ENCODE measurements at regions not wholly inside any gene's neighbourhood (a gene's known extent, or its start where the extent isn't known, plus 50 kb on each side); places are given as distances from the start of the nearest gene placed in this dataset.
A peak's percentile ranks its signal among the peaks of the same experiment; 100 is the strongest.

DNA sequence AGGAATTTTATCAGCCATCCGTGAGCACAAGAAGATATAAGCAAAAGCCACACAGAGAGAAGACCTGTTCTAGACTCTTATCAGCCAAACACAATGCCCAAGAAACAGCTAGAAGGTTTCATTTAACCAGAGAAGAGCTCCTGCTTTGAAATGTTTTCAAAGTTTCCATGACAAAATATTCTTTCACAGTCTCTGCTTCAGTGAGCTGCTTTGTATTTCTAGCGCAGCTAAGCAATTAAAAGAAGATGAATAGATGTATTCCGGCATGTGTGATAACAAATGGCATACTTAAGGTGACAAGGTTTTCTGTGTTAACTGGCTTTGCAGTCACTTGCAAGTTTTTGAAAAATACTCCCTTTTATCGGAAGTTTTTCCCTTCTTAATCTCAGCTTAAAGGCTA lies 78.9 kb upstream of the NXPH1 start:
- H4K12ac ChIP-seq (ENCODE audit: low read depth, low read length) = no peak overlapping the region
- no peak overlapping the region for H3K23ac ChIP-seq (ENCODE audit: low read length)
- H3K4me3 ChIP-seq (ENCODE audit: low read depth, low read length) = no peak overlapping the region
- no peak overlapping the region for H2BK12ac ChIP-seq (ENCODE audit: low read length)
- WGBS (ENCODE audit: extremely low coverage, insufficient coverage, insufficient read length) = no CpG with 5 or more reads among the region's 4 CpGs
- H4K8ac ChIP-seq (ENCODE audit: low read depth, low read length) = no peak overlapping the region
- H3K4ac ChIP-seq (ENCODE audit: low read depth, low read length) = no peak overlapping the region
- no peaks in the 10 kb centered on the region for H3K27me3 ChIP-seq (ENCODE audit: insufficient read depth, low read length)
- H3K79me2 ChIP-seq (ENCODE audit: control insufficient read depth, insufficient read depth, low read length, poor library complexity) = no peaks in the 10 kb centered on the region
- H3K27ac ChIP-seq (ENCODE audit: low read depth, low read length) = no peak overlapping the region
- H3K9ac ChIP-seq (ENCODE audit: low read length) = no peak overlapping the region
- DNase-seq = no peak
- H3K18ac ChIP-seq (ENCODE audit: low read length) = no peak overlapping the region
- H2AK5ac ChIP-seq (ENCODE audit: low read length) = no peak overlapping the region
- no peak overlapping the region for H3K4me2 ChIP-seq (ENCODE audit: low read length)
- no peaks in the 10 kb centered on the region for H3K36me3 ChIP-seq (ENCODE audit: control insufficient read depth in 1 of 2, insufficient read depth in 2 of 2, low read length in 2 of 2)
- no peak overlapping the region for H2AFZ ChIP-seq (ENCODE audit: insufficient read depth, low read length, poor library complexity)
- H2BK120ac ChIP-seq (ENCODE audit: insufficient read depth, low read length, poor library complexity) = no peak overlapping the region
- no peaks in the 10 kb centered on the region for H3K79me1 ChIP-seq (ENCODE audit: low read length)
- no peaks in the 10 kb centered on the region for H3K9me3 ChIP-seq (ENCODE audit: insufficient read depth, low read depth, low read length)
- no peak overlapping the region for H4K91ac ChIP-seq (ENCODE audit: low read depth, low read length)
- H2BK5ac ChIP-seq (ENCODE audit: low read depth, low read length, poor library complexity) = no peak overlapping the region
- no peak overlapping the region for H3K14ac ChIP-seq (ENCODE audit: low read length)
- H3K4me1 ChIP-seq (ENCODE audit: control insufficient read depth in 1 of 2, insufficient read depth in 2 of 2, low read length in 2 of 2) = no peaks in the 10 kb centered on the region

DNA sequence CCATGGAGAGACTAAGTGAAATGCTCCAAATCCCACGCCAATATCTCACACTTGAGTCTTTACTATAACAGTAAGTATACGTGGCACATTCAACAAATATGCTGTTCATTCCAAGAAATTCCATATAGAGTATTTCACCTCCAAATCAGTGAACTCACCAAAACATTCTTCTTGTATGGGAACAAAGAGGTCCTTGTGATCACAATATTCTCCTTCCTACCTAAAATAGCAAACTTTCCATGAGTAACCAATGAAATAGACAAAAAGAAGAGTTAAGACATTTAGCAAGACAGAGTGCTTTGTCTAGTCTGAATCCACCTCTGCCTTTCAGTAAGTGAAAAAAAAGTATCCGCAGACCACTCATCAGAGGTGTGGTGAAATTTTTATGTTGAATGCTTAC lies 77.3 kb upstream of the NXPH1 start:
- Histone ChIP-seq H3K79me2 (ENCODE audit: control insufficient read depth, insufficient read depth, low read length, poor library complexity) (no peaks in the 10 kb centered on the region), H2BK12ac (ENCODE audit: low read length) (no peak overlapping the region), H2AK5ac (ENCODE audit: low read length) (no peak overlapping the region), H3K27ac (ENCODE audit: low read depth, low read length) (no peak overlapping the region), H3K4me1 (ENCODE audit: control insufficient read depth in 1 of 2, insufficient read depth in 2 of 2, low read length in 2 of 2) (no peaks in the 10 kb centered on the region), H3K9ac (ENCODE audit: low read length) (no peak overlapping the region), H2AFZ (ENCODE audit: insufficient read depth, low read length, poor library complexity) (no peak overlapping the region), H3K4me2 (ENCODE audit: low read length) (no peak overlapping the region), H2BK120ac (ENCODE audit: insufficient read depth, low read length, poor library complexity) (no peak overlapping the region), H3K27me3 (ENCODE audit: insufficient read depth, low read length) (no peaks in the 10 kb centered on the region), H3K4me3 (ENCODE audit: low read depth, low read length) (no peak overlapping the region), H4K91ac (ENCODE audit: low read depth, low read length) (no peak overlapping the region), H4K12ac (ENCODE audit: low read depth, low read length) (no peak overlapping the region), H3K36me3 (ENCODE audit: control insufficient read depth in 1 of 2, insufficient read depth in 2 of 2, low read length in 2 of 2) (no peaks in the 10 kb centered on the region), H3K23ac (ENCODE audit: low read length) (no peak overlapping the region), H3K14ac (ENCODE audit: low read length) (no peak overlapping the region), H3K9me3 (ENCODE audit: insufficient read depth, low read depth, low read length) (no peaks in the 10 kb centered on the region), H3K18ac (ENCODE audit: low read length) (no peak overlapping the region), H3K4ac (ENCODE audit: low read depth, low read length) (no peak overlapping the region), H3K79me1 (ENCODE audit: low read length) (no peaks in the 10 kb centered on the region), H4K8ac (ENCODE audit: low read depth, low read length) (no peak overlapping the region), H2BK5ac (ENCODE audit: low read depth, low read length, poor library complexity) (no peak overlapping the region)
- no CpG with 5 or more reads among the region's 3 CpGs for WGBS (ENCODE audit: extremely low coverage, insufficient coverage, insufficient read length)
- no peak for DNase-seq

DNA sequence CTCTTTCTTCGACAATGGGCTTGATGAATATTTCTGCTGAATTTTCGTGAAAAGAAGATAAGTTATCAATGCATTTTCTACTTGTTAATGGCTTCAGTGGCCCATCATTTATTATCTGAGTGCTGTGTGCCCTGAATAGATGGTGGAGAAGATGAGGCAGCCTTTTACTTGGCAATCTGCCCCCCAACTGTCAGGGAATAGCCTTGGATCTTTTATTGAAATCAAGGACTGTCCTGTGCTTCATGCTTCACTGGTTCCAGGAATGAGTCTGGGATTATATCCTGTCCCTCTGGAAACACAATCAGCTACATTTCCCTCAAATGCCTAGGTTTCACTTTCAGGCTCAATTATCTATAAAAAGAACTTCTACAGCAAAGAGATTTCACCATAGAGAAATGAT lies 75.9 kb upstream of the NXPH1 start:
- Histone ChIP-seq H4K91ac (ENCODE audit: low read depth, low read length) (no peak overlapping the region), H3K4ac (ENCODE audit: low read depth, low read length) (no peak overlapping the region), H3K79me2 (ENCODE audit: control insufficient read depth, insufficient read depth, low read length, poor library complexity) (no peaks in the 10 kb centered on the region), H2BK12ac (ENCODE audit: low read length) (no peak overlapping the region), H2AFZ (ENCODE audit: insufficient read depth, low read length, poor library complexity) (no peak overlapping the region), H3K18ac (ENCODE audit: low read length) (no peak overlapping the region), H2BK5ac (ENCODE audit: low read depth, low read length, poor library complexity) (no peak overlapping the region), H3K4me3 (ENCODE audit: low read depth, low read length) (no peak overlapping the region), H3K9me3 (ENCODE audit: insufficient read depth, low read depth, low read length) (no peaks in the 10 kb centered on the region), H3K79me1 (ENCODE audit: low read length) (no peaks in the 10 kb centered on the region), H3K9ac (ENCODE audit: low read length) (no peak overlapping the region), H3K36me3 (ENCODE audit: control insufficient read depth in 1 of 2, insufficient read depth in 2 of 2, low read length in 2 of 2) (no peaks in the 10 kb centered on the region), H2BK120ac (ENCODE audit: insufficient read depth, low read length, poor library complexity) (no peak overlapping the region), H3K27me3 (ENCODE audit: insufficient read depth, low read length) (no peaks in the 10 kb centered on the region), H3K27ac (ENCODE audit: low read depth, low read length) (no peak overlapping the region), H3K4me1 (ENCODE audit: control insufficient read depth in 1 of 2, insufficient read depth in 2 of 2, low read length in 2 of 2) (peaks cover 0 to 3% of the 10 kb centered on the region in 2 experiments), H3K4me2 (ENCODE audit: low read length) (no peak overlapping the region), H4K8ac (ENCODE audit: low read depth, low read length) (no peak overlapping the region), H2AK5ac (ENCODE audit: low read length) (no peak overlapping the region), H4K12ac (ENCODE audit: low read depth, low read length) (no peak overlapping the region), H3K23ac (ENCODE audit: low read length) (no peak overlapping the region), H3K14ac (ENCODE audit: low read length) (no peak overlapping the region)
- WGBS (ENCODE audit: extremely low coverage, insufficient coverage, insufficient read length) = no CpG with 5 or more reads among the region's 2 CpGs
- no peak for DNase-seq

DNA sequence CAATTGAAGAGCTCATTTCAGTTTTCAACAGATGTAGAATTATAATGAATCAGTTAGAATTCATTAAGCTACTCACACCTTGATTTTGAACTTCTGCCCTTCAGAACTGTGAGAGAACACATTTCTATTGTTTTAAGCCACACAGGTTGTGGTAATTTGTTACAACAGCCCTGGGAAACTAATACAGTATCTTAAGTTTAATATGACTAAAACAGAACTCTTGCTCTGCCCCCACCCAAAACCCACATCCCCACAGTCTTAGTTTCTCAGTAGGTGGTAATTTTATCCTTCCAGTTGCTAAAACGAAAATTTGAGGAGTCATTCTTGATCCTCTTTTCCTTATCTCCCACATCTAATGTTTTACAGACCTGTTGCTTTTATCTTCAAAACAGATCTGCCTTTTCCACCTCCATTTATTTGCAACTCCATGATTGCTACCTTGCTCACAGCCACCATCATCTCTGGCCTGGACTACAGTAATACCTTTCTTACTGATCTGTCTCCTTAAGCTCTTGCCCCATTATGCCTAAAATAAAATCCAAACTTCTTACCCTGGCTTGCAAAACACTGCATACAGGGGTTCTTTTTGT lies 72.8 kb upstream of the NXPH1 start:
- H3K14ac ChIP-seq (ENCODE audit: low read length) = no peak overlapping the region
- no peak overlapping the region for H2BK120ac ChIP-seq (ENCODE audit: insufficient read depth, low read length, poor library complexity)
- H3K79me1 ChIP-seq (ENCODE audit: low read length) = no peaks in the 10 kb centered on the region
- WGBS (ENCODE audit: extremely low coverage, insufficient coverage, insufficient read length) = no CpG with 5 or more reads among the region's 1 CpG
- peak overlapping the region; percentile 2 for H3K4me2 ChIP-seq (ENCODE audit: low read length)
- H2BK12ac ChIP-seq (ENCODE audit: low read length) = no peak overlapping the region
- no peak overlapping the region for H3K9ac ChIP-seq (ENCODE audit: low read length)
- H4K8ac ChIP-seq (ENCODE audit: low read depth, low read length) = no peak overlapping the region
- H3K27me3 ChIP-seq (ENCODE audit: insufficient read depth, low read length) = no peaks in the 10 kb centered on the region
- no peak overlapping the region for H4K12ac ChIP-seq (ENCODE audit: low read depth, low read length)
- no peak overlapping the region for H2AK5ac ChIP-seq (ENCODE audit: low read length)
- no peak overlapping the region for H3K23ac ChIP-seq (ENCODE audit: low read length)
- no peak overlapping the region for H3K18ac ChIP-seq (ENCODE audit: low read length)
- no peak overlapping the region for H2BK5ac ChIP-seq (ENCODE audit: low read depth, low read length, poor library complexity)
- H3K27ac ChIP-seq (ENCODE audit: low read depth, low read length) = no peak overlapping the region
- H3K4me3 ChIP-seq (ENCODE audit: low read depth, low read length) = no peak overlapping the region
- no peak for DNase-seq
- peaks cover 0 to 7% of the 10 kb centered on the region in 2 experiments for H3K4me1 ChIP-seq (ENCODE audit: control insufficient read depth in 1 of 2, insufficient read depth in 2 of 2, low read length in 2 of 2)
- no peak overlapping the region for H3K4ac ChIP-seq (ENCODE audit: low read depth, low read length)
- H2AFZ ChIP-seq (ENCODE audit: insufficient read depth, low read length, poor library complexity) = no peak overlapping the region
- H3K36me3 ChIP-seq (ENCODE audit: control insufficient read depth in 1 of 2, insufficient read depth in 2 of 2, low read length in 2 of 2) = no peaks in the 10 kb centered on the region
- no peak overlapping the region for H4K91ac ChIP-seq (ENCODE audit: low read depth, low read length)
- no peaks in the 10 kb centered on the region for H3K79me2 ChIP-seq (ENCODE audit: control insufficient read depth, insufficient read depth, low read length, poor library complexity)
- no peaks in the 10 kb centered on the region for H3K9me3 ChIP-seq (ENCODE audit: insufficient read depth, low read depth, low read length)
